CD1c-positive myeloid dendritic cell (primary cell): ENCODE measurements at regions not wholly inside any gene's neighbourhood (a gene's known extent, or its start where the extent isn't known, plus 50 kb on each side); places are given as distances from the start of the nearest gene placed in this dataset.
"Not testable (repeated sequence)": the region's sequence is repeated elsewhere in the genome, so short reads cannot be mapped to it uniquely, and the experiment has no call there.

ENCODE experiments used
- DNase-seq: peaks from one replicate; pipeline ENCODE4 v3.0.0-alpha.2; 2016; ENCODE audit errors: extremely low spot score

DNA sequence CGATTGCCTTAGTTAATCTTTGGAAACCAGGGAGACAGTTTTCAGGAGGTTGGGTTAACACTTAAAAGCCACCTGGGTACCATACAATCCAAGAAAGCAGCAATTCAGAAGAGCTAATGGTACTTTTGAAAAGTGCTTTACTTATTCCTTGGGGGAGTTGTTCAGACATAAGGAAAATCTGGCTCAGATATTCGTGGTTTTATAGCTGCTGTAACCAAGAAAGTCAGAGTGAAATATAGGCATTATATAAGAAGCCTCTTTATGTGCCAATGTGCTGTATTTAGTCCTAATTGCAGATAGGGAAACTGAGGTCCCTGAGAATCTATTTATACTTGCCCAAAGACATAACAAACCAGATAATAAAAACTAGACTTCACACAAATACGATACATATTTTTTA lies 387.5 kb downstream of the COG6 start:
- no peak for DNase-seq

DNA sequence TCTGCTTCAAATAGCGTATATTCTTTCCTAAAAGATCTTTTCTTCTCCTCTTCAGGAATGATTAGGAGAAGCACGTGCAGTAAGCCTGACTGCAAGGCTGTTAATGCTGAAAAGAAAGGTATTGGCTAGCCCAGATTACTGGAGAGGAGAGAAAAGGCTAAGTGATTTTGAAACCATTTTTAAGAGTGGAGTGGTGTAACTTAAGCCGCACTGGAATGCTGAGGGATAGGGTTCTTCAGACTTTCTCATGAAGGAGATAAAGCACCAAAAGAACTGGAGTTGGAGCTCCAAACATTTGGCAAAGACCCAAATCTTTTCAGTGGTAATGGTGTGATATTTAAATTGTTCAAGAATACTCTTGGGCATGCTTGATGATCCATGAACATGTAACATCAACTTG lies 388.3 kb downstream of the COG6 start:
- DNase-seq: no peak

DNA sequence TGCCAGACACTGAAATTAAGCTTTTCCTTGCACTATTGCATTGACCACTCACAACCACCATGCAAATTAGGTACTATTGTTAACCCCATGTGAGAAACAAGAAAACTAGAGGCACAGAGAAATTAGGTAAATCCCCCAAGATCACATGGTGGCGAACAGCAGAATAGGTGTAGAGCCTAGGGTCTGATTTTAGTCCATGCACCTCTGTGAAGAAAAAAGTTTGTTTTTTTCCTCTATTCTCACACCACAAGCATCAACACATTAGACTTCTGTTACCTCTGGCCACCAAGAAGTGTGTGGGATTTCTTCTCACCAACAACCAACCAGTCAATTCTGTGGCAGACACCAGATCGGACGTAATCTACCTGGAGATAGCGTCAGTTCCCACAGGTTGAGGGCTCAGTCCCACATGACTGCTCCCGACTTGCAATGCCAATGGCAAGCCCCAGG lies 391.9 kb downstream of the COG6 start:
- DNase-seq: no peak

DNA sequence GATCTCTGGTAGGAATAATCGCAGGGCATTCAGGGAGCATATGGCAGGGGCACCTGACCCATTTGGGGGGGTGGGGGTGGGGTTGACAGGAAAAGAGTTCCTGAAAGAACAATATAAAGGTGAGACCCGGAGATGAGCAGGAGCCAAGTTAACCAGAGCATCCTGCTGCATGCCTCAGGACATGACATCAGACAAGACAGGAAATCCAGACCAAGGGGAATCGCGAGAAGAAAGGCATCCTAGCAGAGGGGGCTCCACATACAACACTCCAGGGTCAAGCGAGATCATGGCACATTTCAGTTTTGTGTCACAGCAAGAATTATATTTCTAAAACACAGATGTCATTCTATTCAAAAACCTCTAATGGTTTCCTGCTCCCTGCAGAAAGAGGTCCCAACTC lies 393.1 kb downstream of the COG6 start:
- no peak for DNase-seq

DNA sequence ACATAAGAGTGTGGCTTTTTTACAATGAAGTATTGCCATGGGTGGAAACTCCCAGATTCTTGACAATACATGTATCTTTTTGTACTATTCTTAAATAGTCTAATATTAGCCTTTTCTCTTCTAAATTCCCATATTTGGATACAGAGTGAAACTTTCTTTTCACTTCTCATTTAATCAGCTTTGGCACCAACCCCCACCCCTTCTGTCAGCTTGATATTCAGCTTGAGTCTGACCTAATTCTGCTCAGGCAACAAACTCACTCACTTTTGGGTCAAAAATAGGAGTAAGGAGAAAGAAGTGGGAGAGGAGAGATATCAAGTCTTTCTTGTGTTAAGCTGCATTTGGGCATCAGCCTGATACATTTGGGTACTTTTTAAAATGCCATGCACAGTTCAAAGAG lies 397.5 kb downstream of the COG6 start:
- DNase-seq: no peak

DNA sequence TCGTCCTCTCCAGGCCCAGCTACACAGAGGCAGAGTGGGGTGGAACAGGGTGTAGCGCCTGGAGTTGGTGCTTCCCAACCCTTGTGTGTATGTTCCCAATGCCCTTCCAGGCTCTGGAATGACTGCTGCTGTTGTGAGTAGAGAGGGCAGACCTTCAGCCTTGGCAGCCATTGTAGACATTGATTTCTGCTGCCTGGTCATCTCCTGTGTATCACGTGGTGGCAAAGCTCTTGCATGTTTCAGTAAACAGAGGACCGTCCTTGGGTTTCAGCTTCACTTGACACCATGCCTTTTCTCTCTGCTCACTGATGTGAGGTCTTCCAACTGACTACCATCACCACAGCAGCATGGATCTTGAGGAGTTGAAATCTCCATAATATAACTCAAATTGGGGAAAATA lies 397.9 kb downstream of the COG6 start:
- DNase-seq: no peak

DNA sequence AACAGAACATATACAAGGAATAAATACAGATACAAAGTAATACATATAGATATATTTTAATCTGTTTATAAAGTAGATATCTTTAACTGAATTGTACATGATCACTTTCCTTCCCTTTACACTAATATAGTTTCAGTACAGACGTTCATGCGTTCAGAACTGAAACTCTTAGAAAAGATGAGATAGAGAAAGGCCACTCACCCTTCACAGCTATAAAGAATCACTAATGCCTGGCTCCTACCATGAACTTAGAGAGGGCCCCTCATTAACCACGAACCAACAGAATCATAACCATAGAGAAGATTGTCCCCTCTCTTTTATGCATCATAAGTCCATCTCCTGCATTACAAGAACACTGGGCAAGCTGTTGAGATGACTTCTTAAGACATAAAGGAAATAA lies 399.0 kb downstream of the COG6 start:
- DNase-seq: not testable (repeated sequence)

DNA sequence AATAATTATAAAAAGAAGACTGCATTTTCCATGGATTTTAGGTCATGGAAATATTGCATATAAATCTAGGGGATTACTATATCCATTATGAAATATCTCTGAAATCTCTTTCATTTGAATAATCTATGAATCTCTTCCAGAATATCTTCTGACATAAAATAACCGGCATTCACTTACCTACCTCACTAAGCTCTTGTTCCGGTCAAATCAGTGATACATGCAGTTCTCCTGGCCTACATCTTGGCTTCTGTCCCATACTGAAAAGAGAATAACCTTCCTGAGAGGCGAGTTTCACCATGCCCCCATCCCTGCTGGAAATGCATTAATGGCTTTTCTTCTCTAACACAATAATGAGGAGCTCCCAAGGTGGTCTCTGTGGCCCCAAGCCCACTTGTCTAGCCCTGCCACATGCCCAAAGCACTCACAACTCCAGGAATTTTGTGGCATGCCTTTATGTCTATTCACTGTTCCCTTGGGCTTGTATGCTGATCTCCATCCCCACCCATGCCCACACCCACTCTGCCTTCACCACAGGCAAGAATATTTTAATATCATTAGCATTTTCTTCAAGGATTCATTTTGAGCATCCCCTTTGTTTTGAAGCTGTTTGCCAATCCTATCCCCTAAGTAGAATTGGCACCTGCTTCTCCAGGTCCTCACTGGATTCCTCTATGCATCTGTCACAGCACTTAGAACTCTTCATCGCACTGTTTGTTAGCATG lies 401.6 kb downstream of the COG6 start:
- DNase-seq: no peak

DNA sequence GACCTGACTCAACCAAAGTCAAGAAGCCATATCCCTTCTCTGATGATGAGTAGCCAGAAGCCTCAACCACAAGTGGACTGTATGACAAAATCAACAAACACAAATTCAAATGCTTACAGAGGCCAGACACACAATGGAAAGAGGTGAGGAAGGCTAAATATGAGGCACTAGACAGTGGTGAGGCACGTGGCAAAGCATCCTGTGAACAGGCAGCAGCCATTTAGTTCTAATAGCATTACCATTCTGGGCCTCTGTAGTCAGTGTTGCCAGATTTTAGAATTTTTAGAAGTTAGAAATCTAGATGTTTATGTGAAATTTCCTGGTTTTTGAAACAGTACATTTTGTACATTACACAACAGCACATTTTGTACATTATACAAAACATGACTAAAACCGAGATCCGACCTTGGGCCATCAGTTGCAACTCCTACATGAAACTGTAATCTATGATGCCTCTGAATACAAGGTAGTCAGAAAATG lies 403.3 kb downstream of the COG6 start:
- DNase-seq: no peak

DNA sequence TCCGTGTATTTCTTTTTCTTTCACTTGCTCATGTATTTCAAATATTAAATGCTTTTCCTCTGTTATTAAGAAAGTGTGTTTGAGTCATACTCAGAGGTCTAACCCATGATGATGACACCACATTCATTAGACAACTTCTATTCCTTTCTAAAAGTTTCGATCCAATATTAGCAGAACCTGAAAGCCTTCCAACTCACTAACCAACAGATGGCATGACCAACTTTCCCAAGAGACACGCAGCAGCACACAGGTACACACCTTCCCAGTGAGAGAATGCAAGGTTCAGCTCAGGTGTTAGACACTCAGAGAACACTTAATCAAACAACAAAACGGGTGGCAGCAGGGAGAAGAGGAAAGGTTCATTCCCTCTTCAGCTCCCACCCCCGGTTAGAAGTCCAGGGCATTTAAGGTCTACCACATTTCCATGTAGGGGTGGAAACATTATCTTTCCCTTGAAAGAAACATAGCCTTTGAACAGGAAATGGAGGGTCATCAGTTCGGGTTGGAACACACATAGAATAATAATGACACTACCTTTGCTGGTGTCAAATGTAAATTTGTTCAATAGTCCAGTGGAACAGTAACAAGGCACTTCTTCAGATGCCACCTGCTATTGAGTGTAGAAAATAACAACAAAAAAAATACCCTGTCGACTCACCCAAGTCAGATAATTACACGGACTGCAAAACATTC lies 404.2 kb downstream of the COG6 start:
- no peak for DNase-seq

DNA sequence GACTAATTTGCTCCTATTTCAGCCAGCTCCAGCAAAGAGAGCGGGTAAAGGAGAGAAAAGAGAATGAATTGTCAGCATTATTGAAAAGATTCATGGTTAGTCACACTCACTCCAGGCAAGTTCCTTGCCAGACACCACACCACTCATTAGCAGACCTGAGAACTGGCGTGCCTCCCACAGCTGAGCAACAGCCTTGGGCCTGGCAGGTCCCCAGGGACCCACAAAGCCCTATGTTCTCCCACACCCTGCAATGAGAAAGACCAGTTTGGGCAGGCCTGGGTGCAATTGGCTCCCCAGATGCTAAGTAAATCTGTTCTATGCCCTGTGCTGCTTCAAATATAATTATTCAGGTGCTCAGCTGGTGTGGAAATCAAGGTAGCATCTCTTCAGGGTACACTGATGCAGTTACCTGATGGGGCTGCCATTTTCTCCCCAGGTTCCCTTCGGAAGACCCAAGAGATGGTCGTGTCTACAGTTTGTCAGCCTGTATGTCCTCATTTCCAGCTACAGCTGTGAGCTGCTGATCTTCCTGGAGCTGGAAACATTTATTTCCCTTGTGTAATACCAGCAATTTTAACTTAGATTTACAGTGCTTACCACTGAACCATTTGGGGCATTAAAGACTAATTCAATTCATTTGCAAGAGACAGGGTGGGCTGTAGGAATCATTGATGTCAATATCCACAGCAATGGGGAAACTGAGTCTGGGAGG lies 405.0 kb downstream of the COG6 start:
- DNase-seq: no peak

DNA sequence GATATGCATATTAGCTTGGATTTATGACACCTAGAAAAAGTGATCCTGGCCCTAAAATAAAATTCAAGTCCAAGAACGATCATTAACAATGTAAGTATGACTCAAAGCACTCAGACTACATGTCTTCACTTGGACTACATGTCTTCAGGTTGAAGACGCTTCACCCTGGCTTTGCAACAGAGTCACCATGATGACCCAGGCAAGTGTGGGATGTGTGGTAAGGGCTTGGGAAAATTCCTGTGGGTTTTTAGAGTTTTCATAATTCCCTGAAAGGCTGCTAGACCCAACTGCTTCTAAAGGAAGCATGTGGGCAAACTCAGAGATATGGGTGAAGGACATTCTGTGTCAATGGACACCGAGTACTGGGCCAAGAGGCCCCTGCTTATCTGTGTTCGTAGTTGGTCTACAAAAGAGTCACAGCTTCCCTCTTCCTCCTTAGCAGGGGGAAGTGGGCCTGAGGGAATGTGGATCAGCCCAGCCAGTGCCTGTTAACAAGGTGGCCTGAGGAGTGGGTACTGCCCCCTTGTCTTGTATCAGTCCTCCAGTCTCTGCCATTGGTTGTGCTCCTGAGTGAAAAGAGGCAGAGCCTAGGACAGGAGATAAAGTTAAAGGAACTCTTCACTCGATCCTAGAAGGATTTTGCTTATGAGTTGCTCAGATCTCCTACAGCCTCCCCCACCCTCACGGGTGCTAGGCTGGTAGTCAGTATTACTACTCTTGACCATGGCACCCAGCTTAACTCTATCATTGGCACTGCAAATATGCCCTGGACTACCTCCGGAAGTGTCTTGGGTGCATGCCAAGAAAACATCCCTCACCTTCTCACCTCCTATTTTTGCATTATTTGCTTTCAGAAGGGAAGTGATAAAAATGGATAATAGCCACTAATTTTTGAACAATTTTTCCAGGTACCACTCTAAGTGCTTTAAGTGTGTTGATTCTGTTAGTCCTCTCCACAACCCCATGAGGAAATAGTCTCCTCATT lies 406.3 kb downstream of the COG6 start:
- DNase-seq: no peak

DNA sequence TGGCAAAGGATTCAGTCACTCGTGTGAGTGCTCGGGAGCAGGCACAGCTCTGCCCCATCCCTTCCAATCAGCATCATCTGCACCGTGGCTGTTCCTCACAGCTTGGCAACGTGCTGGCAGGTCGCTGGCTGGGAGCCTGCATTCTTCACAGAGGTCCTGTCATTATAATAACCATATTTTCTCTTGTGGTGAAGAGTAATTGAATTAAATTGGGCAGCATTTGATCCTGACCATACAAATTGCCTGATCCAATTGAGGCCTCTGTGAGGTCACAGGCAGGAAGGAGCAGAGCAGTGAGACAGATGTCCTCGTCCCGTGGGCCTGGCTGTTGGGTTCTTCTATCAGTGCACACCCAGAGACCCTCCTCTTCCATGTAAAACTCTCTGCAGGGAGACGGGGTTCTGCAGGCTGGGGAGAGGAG lies 407.8 kb downstream of the COG6 start:
- DNase-seq: no peak

DNA sequence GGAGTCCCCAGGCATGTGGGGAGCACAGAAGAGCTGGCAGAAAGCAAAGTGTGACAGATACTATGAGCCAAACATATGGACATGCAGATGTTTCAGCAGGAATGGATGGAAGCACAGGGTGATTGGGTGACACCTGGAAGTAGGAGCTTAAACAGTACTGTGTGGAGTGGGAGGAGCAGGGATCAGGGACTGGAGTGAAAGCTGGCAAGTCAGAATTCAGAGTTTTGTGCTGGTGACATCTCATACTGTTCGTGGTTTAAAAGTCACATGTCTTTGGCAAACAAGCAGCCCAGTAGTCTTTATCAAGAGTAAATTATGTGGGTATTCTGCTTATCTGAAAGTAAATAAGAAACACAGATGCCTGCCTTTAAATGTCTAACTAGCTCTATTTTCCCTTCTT lies 408.2 kb downstream of the COG6 start:
- DNase-seq: no peak

DNA sequence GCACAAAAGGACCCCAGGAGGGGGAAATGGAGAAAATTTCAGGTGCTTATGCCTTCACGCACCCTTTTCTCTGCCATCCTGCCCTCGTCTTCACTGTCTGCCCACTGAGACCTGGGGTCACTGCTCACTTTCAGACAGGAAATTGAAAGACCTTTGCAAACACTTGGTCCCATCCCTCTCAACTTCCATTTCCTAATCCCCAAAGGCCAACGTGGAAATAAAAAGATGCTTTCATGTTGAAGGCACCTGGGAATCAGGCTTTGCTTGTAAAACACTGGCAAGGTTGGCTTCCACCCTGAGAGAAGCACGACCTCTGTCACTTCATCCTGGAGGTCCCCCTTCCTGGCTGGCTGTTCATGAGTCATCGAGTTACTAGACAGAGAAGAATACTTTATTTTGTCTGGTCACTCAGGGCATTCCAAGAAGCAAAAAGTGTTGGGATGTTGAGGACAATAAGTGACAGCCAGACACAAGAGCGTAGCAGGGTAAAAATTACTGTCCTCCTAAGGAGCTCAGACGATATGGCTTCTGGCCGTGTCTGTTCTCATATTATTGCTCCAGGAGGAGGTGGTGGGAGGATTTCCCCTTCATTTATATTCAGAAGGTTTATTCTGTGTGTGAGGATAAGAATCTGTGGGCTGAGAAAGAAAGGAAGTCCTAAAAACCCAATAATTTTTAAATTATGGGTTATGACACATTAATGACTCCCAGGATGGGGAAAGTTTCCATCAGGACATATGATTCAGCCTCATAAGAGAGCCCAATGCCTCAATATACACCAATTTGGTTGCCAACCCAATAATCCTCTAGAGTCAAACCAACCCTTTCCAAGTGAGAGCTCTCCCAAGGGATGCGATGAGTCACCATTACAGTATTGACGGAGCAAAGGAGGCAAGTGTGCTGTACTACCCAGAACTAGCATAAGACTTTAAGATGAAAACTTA lies 409.0 kb downstream of the COG6 start:
- no peak for DNase-seq

DNA sequence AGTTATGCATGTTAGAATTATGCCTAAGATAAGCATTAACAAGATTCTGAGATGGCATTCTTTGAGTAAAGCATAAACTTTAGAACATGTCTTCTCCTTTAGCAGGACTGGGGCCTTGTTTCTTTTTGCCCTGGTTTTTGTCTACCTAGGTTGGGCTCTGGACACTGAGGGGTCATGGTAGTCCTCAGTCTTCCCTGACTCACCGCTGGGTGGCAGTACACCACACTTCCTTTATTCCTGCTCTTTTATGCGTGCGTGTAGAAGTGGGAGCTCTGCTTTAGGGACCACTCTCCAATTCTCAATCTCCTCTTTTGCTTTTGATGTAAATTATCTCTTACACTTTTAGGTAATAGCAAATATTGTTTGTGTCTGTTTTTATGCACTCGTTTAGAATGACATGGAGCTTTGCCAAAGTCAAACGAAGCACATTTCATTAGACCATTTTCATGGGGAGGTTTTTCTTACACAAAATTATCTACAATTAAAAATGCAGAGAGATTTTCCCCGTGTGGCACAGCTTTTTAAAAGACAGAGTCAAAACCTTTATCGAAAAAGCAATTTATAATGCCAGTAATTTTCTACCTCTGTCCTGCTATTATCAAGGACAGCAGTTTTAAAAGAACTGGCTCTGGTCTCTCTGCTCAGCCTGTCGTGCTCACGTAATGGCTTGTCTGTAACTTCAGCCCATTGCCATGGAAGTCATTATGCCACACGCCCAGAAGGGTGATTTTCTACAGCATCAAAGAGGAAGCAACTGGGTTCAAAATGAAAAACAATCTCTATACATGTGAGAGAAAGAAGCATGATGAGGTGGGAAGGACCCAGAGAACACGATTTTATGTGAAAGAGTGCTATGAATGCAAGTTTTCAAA lies 413.9 kb downstream of the COG6 start:
- DNase-seq: peak; percentile 71

DNA sequence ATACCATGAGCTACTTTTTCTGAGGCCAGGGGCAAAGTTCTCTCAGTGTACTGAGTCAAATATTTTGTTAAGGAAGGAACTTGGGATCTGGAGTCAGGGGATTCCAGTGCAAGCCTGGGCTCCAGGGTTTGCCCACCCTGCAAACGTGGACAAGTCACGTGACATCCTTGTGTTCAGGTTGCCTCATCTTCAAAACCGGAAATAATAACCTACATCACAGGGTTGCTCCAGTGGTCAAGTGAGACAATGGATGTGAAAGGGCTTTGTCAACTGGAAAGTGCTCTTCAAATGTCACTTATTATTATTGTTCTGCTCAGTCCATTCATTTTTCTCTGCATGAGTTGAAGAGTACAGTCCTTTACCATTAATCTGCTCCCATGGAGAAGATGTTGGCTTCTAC lies 414.9 kb downstream of the COG6 start:
- no peak for DNase-seq

DNA sequence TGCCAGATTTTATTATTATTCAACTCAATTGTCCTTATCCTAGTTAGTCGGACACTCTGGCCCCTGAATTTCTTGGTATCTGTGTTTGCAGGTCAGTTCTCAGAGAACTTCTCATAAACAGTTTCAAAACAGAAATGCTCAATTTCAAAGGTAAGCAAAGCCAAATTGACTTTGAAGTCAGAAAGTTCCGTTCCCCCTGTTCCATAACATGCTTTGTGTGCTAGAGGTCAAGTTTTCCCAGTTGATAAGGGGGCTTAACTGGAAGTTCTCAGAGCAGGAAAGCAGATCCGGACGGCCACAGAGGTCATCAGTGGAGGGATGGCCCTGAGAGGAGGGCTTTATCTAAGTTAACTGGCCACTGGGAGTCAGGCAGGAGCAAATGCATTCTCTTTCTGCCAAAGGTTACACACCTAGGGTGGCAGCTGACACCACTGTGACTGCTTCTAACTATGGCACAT lies 417.2 kb downstream of the COG6 start:
- no peak for DNase-seq

DNA sequence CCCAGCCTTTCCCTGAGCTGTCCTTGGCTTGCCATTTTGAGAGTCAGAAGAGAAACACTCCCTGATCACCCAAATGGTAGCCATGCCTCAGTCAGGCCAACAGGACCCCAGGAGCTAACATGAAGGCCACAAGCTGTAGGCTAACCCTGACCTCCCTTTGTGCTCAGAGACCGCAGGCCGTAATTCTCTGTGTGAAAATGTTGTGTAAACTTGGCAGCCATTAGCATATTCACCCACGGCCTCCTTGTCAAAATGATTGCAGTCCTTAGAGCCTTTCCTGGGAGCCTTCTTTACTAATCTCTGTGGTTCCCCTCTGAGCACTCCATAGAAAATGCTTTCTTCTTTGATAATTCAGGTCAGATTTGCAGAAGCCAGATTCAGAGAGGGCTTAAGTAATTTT lies 418.9 kb downstream of the COG6 start:
- DNase-seq: no peak
